Fibroblast of villous mesenchyme (primary cell): ENCODE measurements at regions not wholly inside any gene's neighbourhood (a gene's known extent, or its start where the extent isn't known, plus 50 kb on each side); places are given as distances from the start of the nearest gene placed in this dataset.

Source experiments
- DNase-seq: peaks from one replicate; pipeline ENCODE4 v3.0.0-alpha.2; 2010; ENCODE audit warnings: low read depth
- H3K4me3 ChIP-seq: 2 replicates; pipeline ENCODE4 v1.5.1; 2011; ENCODE audit warnings: low read depth, mild to moderate bottlenecking, low read length
- CTCF ChIP-seq: IDR thresholded peaks from 2 replicates; pipeline ENCODE4 v1.5.1; 2012; ENCODE audit warnings: low read depth, mild to moderate bottlenecking, low read length; ENCODE audit not compliant: insufficient read depth

DNA sequence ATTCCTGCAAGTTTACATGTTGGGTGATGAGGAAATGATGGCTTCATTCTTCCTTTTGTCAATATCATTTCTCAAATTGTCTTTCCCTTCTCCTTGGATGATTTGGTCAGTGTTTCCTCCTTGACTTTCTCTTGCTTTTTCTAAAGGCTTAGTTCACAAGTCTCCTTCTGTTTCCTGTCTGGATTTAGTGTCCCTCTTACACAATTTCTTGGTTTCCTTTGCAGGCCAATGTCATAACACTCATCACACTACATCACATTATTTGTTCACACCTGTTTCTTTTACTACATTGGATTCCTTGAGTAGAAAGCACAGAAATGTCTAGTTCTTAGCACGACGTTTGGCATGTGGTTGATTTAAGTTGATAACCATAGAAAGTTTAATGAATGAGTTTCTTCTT, 490.7 kb downstream of the TDRD3 start:
- TF ChIP-seq CTCF = no peak
- DNase-seq = no peak
- no peak overlapping the region for H3K4me3 ChIP-seq

- no peak for TF ChIP-seq CTCF
- no peak for DNase-seq
These were observed 484.5 kb downstream of the TDRD3 start for GRCh38 chr13:60881507-60881906.

DNA sequence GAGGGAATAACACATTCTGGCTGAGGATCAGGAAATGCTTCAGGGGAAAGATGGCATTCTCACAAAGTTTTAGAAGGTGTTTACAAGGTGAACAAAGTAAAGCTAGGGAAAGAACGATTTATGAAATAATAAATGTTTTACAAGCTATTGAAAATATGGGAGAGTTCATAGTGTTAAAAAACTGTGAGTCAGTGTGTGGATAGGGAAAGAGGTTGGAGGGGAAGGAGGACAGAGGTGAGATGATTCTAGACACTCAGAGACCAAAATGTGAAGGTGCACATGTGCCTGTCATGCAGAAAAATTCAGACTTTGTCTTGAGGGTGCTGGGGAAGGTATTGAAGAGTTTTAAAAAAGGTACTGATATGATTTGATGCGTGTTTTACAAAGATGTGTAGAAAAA, 476.1 kb downstream of the TDRD3 start:
- TF ChIP-seq CTCF = no peak
- no peak for DNase-seq
- H3K4me3 ChIP-seq = no peak overlapping the region

More at GRCh38 chr13:60881507-60881906, 484.5 kb downstream of the TDRD3 start:
- no peak overlapping the region for H3K4me3 ChIP-seq

GRCh38 chr13:60869941-60870613, 473.1 kb downstream of the TDRD3 start:
- no peak for DNase-seq
- H3K4me3 ChIP-seq = no peak overlapping the region
- no peak for TF ChIP-seq CTCF

DNA sequence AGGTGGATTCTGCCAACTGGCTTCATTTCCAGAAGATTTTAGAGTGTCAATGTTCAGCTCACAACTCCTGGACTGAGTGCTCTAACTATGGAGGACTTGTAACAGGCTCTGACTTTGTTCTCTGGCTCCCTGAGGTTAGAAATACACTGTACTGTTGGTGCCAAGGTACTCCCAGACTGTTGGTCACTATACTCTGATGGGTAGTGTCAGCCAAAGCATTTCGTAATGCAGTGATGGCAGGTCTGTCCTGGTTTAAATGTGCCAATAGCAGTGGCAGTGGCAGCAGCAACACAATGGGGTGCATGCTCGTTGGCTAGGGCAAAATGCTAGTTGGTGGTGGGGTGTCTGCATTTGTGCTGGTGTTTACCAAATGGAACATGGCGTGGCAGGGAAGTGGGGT, 472.2 kb downstream of the TDRD3 start:
- DNase-seq = no peak
- no peak overlapping the region for H3K4me3 ChIP-seq
- TF ChIP-seq CTCF = no peak

- no peak overlapping the region for H3K4me3 ChIP-seq
- no peak for TF ChIP-seq CTCF
- DNase-seq = no peak
These were observed 465.0 kb downstream of the TDRD3 start for GRCh38 chr13:60862036-60862435.

DNA sequence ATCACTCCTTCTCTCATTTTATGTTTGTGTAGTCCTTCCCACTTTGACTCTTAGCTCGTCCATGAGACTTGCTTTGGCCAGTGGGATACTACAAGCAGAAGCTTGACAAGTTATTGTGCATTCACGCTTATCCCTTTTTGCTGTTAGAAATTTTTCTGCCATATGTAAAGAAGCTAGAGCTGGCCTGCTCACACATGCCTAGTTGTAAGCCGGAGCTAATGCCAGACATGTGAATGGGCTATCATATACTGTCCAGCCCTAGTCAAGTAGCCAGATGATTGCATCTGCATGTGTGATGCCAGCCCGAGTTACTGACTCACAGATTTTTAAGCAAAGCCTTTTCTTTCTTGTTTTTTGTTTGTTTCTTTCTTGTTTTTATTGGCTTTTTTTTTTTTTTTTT, 460.7 kb downstream of the TDRD3 start:
- no peak for TF ChIP-seq CTCF
- no peak overlapping the region for H3K4me3 ChIP-seq
- no peak for DNase-seq
